GM18507 (cell line): ENCODE measurements at regions not wholly inside any gene's neighbourhood (a gene's known extent, or its start where the extent isn't known, plus 50 kb on each side); places are given as distances from the start of the nearest gene placed in this dataset.
"Not testable (repeated sequence)": the region's sequence is repeated elsewhere in the genome, so short reads cannot be mapped to it uniquely, and the experiment has no call there.

Source experiments
- DNase-seq: peaks from one replicate; pipeline ENCODE4 v3.0.0; 2011; ENCODE audit warnings: low read depth; ENCODE audit not compliant: insufficient read length; ENCODE audit errors: extremely low spot score
- FAIRE-seq: peaks from 2 replicates; lab custom pipeline; 2011; peaks lifted over from hg19 to GRCh38; lab: Jason Lieb, UNC

- not testable (repeated sequence) for DNase-seq, FAIRE-seq
Observed at GRCh38 chr12:9417341-9417740, 190.4 kb downstream of the KLRB1 start.

- not testable (repeated sequence) for DNase-seq, FAIRE-seq
Observed at GRCh38 chr12:9416346-9416745, 191.4 kb downstream of the KLRB1 start.

GRCh38 chr12:9415898-9416297 is 191.8 kb downstream of the KLRB1 start:
- not testable (repeated sequence) for FAIRE-seq, DNase-seq

GRCh38 chr12:9413862-9414261 is 193.9 kb downstream of the KLRB1 start:
- not testable (repeated sequence) for DNase-seq, FAIRE-seq

GRCh38 chr12:9412459-9412858 is 195.3 kb downstream of the KLRB1 start:
- not testable (repeated sequence) for FAIRE-seq, DNase-seq

GRCh38 chr12:9411616-9412268 is 196.0 kb downstream of the KLRB1 start:
- DNase-seq, FAIRE-seq: not testable (repeated sequence)

GRCh38 chr12:9407425-9407748 is 199.2 kb upstream of the PZP start:
- not testable (repeated sequence) for DNase-seq, FAIRE-seq

- DNase-seq (no peak), FAIRE-seq (no peak)
Observed at GRCh38 chr12:9406564-9407424, 198.6 kb upstream of the PZP start.

- FAIRE-seq, result no peak
- no peak for DNase-seq
Observed at GRCh38 chr12:9405886-9406563, 197.8 kb upstream of the PZP start.

- FAIRE-seq (no peak), DNase-seq (no peak)
Observed at GRCh38 chr12:9404469-9405260, 196.5 kb upstream of the PZP start.

- FAIRE-seq, result no peak
Observed at GRCh38 chr12:9404031-9404430, 195.8 kb upstream of the PZP start.

GRCh38 chr12:9402432-9403040 is 194.3 kb upstream of the PZP start:
- not testable (repeated sequence) for DNase-seq, FAIRE-seq

More at GRCh38 chr12:9404031-9404430, 195.8 kb upstream of the PZP start:
- no peak for DNase-seq

GRCh38 chr12:9396367-9396766 is 188.2 kb upstream of the PZP start:
- not testable (repeated sequence) for DNase-seq, FAIRE-seq

- FAIRE-seq, DNase-seq: not testable (repeated sequence)
Observed at GRCh38 chr12:9395220-9395619, 187.0 kb upstream of the PZP start.

GRCh38 chr12:9392842-9393241 is 184.6 kb upstream of the PZP start:
- DNase-seq, result no peak
- FAIRE-seq, result peak; percentile 15

- DNase-seq (no peak), FAIRE-seq (no peak)
Observed at GRCh38 chr12:9391815-9392214, 183.6 kb upstream of the PZP start.

GRCh38 chr12:9390761-9391160 is 182.6 kb upstream of the PZP start:
- no peak for FAIRE-seq
- DNase-seq, result no peak

GRCh38 chr12:9389796-9390195 is 181.6 kb upstream of the PZP start:
- FAIRE-seq (no peak), DNase-seq (no peak)

GRCh38 chr12:9388379-9388778 is 180.2 kb upstream of the PZP start:
- no peak for FAIRE-seq
- no peak for DNase-seq
